ENCODE measurements at regions not wholly inside any gene's neighbourhood (a gene's known extent, or its start where the extent isn't known, plus 50 kb on each side); places are given as distances from the start of the nearest gene placed in this dataset.

DNA sequence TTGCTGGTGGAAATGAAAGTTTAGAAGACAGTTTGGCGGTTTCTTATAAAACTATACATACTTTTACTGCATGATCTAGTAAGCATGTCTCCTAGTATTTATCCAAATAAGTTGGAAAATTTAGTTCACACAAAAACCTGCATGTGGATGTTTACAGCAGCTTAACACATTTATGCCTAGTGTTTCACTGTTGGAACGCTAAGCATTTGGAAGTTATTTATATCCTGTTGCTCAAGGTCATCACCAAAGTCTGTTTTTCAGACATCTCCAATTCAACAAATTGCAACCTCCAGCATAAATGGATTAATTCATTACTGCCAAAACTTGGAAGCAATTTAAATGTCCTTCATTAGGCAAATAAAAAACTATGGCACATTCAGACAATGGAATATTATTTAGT, 461.8 kb downstream of the SUCLA2 start:
- TF ChIP-seq, protein P1, sequence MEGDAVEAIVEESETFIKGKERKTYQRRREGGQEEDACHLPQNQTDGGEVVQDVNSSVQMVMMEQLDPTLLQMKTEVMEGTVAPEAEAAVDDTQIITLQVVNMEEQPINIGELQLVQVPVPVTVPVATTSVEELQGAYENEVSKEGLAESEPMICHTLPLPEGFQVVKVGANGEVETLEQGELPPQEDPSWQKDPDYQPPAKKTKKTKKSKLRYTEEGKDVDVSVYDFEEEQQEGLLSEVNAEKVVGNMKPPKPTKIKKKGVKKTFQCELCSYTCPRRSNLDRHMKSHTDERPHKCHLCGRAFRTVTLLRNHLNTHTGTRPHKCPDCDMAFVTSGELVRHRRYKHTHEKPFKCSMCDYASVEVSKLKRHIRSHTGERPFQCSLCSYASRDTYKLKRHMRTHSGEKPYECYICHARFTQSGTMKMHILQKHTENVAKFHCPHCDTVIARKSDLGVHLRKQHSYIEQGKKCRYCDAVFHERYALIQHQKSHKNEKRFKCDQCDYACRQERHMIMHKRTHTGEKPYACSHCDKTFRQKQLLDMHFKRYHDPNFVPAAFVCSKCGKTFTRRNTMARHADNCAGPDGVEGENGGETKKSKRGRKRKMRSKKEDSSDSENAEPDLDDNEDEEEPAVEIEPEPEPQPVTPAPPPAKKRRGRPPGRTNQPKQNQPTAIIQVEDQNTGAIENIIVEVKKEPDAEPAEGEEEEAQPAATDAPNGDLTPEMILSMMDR (IDR thresholded peaks at IDR 0.05; ENCODE audit: extremely low read depth in 1 of 2, insufficient read depth in 1 of 2, low read depth in 1 of 2, low read length in 2 of 2), result no peak
- TF ChIP-seq, protein P2, sequence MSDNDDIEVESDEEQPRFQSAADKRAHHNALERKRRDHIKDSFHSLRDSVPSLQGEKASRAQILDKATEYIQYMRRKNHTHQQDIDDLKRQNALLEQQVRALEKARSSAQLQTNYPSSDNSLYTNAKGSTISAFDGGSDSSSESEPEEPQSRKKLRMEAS (IDR thresholded peaks at IDR 0.05; ENCODE audit: insufficient read depth, insufficient read length), result no peak
- TF ChIP-seq POLR2AphosphoS5 (IDR thresholded peaks at IDR 0.05; ENCODE audit: insufficient read depth, low read depth, low read length) (no peak), POLR2A (IDR thresholded peaks at IDR 0.05; ENCODE audit: low read depth, low read length) (no peak), EZH2 (IDR thresholded peaks at IDR 0.05; ENCODE audit: borderline replicate concordance, low read depth, low read length, severe bottlenecking) (no peak), FOS (IDR thresholded peaks at IDR 0.05; ENCODE audit: borderline replicate concordance, insufficient read depth, low read length) (no peak), MYC (IDR thresholded peaks at IDR 0.05; ENCODE audit: low read depth, low read length) (no peak)
